CD8-positive, alpha-beta memory T cell (primary cell): ENCODE measurements at regions not wholly inside any gene's neighbourhood (a gene's known extent, or its start where the extent isn't known, plus 50 kb on each side); places are given as distances from the start of the nearest gene placed in this dataset.

ENCODE experiments used
- CTCF ChIA-PET: fragments of 350-600 bp; sonication (Branson Sonifier 250); formaldehyde crosslinking; loops from one replicate; lab custom pipeline; 2021; ENCODE audit warnings: antibody characterized with exemption; lab: Charles Lee
- POLR2A ChIA-PET: fragments of 350-600 bp; sonication (Branson Sonifier 250); formaldehyde crosslinking; loops from one replicate; lab custom pipeline; 2021; ENCODE audit warnings: antibody characterized with exemption; lab: Charles Lee
- DNase-seq, 5 donors: peaks; one replicate each; pipeline versions ENCODE4 v3.0.0 to v3.0.0-alpha.2; 2020 to 2022; ENCODE audit warnings: mixed read lengths in 1 of 5
- H3K27ac ChIP-seq: one replicate; pipeline ENCODE4 v1.7.0; 2013; ENCODE audit warnings: low read depth, mild to moderate bottlenecking, low read length, moderate library complexity
- H3K27me3 ChIP-seq: 2 replicates; pipeline ENCODE4 v1.7.0; 2013; ENCODE audit warnings: low read length, mild to moderate bottlenecking; ENCODE audit not compliant: insufficient read depth, poor library complexity, severe bottlenecking
- H3K36me3 ChIP-seq: 2 replicates; pipeline ENCODE4 v1.7.0; 2013; ENCODE audit warnings: mild to moderate bottlenecking, low read length, moderate library complexity; ENCODE audit not compliant: insufficient read depth
- H3K4me1 ChIP-seq: 2 replicates; pipeline ENCODE4 v1.7.0; 2013; ENCODE audit warnings: mild to moderate bottlenecking, low read length, moderate library complexity; ENCODE audit not compliant: insufficient read depth
- H3K4me3 ChIP-seq: 2 replicates; pipeline ENCODE4 v1.7.0; 2013; ENCODE audit warnings: mild to moderate bottlenecking, low read length
- H3K9me3 ChIP-seq: 2 replicates; pipeline ENCODE4 v1.7.0; 2013; ENCODE audit warnings: mild to moderate bottlenecking, low read length
- H3K27ac Mint-ChIP-seq, 8 donors: one replicate each; pipeline ENCODE4 v1.8.0; 2020 to 2021; ENCODE audit warnings: mixed read lengths in 8 of 8, mild to moderate bottlenecking in 6 of 8, inconsistent platforms in 3 of 8, moderate library complexity in 3 of 8
- H3K27me3 Mint-ChIP-seq, 2 donors: one replicate each; pipeline ENCODE4 v1.8.0; 2020 to 2021; ENCODE audit warnings: mixed read lengths in 2 of 2, mild to moderate bottlenecking in 1 of 2, moderate library complexity in 1 of 2
- H3K36me3 Mint-ChIP-seq, 3 donors: one replicate each; pipeline ENCODE4 v1.8.0; 2020 to 2021; ENCODE audit warnings: mixed read lengths in 3 of 3, inconsistent platforms in 1 of 3, mild to moderate bottlenecking in 1 of 3
- H3K4me1 Mint-ChIP-seq, 3 donors: one replicate each; pipeline ENCODE4 v1.8.0; 2020 to 2021; ENCODE audit warnings: mixed read lengths in 3 of 3, inconsistent platforms in 1 of 3, mild to moderate bottlenecking in 1 of 3
- H3K4me3 Mint-ChIP-seq, 7 donors: one replicate each; pipeline ENCODE4 v1.8.0; 2020 to 2021; ENCODE audit warnings: mixed read lengths in 7 of 7, mild to moderate bottlenecking in 6 of 7, moderate library complexity in 4 of 7, inconsistent platforms in 2 of 7
- H3K9me3 Mint-ChIP-seq, 5 donors: one replicate each; pipeline ENCODE4 v1.8.0; 2020 to 2022; ENCODE audit warnings: mixed read lengths in 5 of 5, mild to moderate bottlenecking in 3 of 5, moderate library complexity in 2 of 5, inconsistent platforms in 1 of 5

DNA sequence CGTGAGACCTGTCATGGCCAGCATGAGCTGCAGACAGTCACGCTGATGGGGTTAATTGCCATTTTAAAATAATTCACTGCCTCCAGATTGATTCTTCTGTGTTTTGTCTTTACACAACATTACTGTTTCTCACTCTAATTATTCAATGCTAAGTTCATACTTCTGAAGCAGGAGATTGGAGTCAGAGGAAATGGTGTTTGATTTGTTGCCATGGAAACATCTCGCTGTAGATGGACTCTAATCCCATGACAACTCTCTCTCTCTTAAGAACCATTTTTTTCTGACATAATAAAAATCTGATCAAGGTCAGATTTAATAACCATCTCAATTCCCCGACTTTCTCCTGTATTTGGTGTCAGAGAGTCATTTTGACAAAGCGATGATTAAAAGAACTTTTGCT lies 209.0 kb downstream of the IDS start:
- CTCF ChIA-PET = interaction anchor here (1.6 kb wide), 1 partner anchor 9 kb away, joined by 5 read pairs; no protein-coding TSS in a partner anchor

DNA sequence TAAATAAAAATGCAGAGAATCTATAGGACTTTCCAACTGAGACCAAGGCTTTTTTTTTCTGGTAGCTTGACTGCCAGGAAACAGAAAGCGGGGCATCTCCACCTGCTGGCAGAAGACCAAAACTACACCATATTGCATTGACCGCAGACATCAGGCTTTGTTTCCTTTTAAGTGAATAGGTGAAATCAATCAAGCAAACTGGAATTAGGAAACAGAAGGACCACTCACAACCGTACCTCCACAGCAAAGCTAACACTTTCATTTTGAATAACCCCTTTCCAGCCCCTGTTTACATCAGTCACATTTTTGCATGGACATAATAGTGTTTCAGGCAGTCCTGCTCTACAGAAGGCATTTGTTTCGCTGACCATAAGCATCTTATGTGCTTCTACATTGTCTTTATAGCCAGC lies 218.2 kb downstream of the IDS start:
- H3K9me3 ChIP-seq = no peaks in the 10 kb centered on the region
- POLR2A ChIA-PET = no interaction called here
- no peak overlapping the region for H3K4me3 ChIP-seq
- H3K36me3 ChIP-seq = no peaks in the 10 kb centered on the region
- H3K27ac ChIP-seq = no peak overlapping the region
- H3K27me3 ChIP-seq = no peaks in the 10 kb centered on the region
- CTCF ChIA-PET = interaction anchor here (0.7 to 1.3 kb wide), 6 partner anchors 9 to 1237 kb away, joined by 3 to 6 read pairs (median 4); no protein-coding TSS in a partner anchor
- DNase-seq = peak; percentile 1 to 45 (median 35)
- Mint-ChIP-seq H3K36me3 (no peaks in the 10 kb centered on the region), H3K4me3 (no peak overlapping the region), H3K9me3 (no peaks in the 10 kb centered on the region), H3K27me3 (peaks cover 4 to 18% of the 10 kb centered on the region in 2 donors), H3K4me1 (no peaks in the 10 kb centered on the region), H3K27ac (peak overlapping the region in 1 of 8 donors; percentile 26)
- H3K4me1 ChIP-seq = no peaks in the 10 kb centered on the region

More for the DNA sequence above, 209.0 kb downstream of the IDS start:
- Histone ChIP-seq H3K4me3 (no peak overlapping the region), H3K27me3 (no peaks in the 10 kb centered on the region), H3K27ac (no peak overlapping the region), H3K36me3 (no peaks in the 10 kb centered on the region), H3K4me1 (no peaks in the 10 kb centered on the region), H3K9me3 (no peaks in the 10 kb centered on the region)
- DNase-seq = no peak
- POLR2A ChIA-PET = no interaction called here
- H3K27ac Mint-ChIP-seq = no peak overlapping the region
- no peaks in the 10 kb centered on the region for H3K36me3 Mint-ChIP-seq
- peaks cover 2 to 8% of the 10 kb centered on the region in 2 donors for H3K27me3 Mint-ChIP-seq
- no peaks in the 10 kb centered on the region for H3K9me3 Mint-ChIP-seq
- H3K4me3 Mint-ChIP-seq = no peak overlapping the region
- H3K4me1 Mint-ChIP-seq = no peaks in the 10 kb centered on the region

DNA sequence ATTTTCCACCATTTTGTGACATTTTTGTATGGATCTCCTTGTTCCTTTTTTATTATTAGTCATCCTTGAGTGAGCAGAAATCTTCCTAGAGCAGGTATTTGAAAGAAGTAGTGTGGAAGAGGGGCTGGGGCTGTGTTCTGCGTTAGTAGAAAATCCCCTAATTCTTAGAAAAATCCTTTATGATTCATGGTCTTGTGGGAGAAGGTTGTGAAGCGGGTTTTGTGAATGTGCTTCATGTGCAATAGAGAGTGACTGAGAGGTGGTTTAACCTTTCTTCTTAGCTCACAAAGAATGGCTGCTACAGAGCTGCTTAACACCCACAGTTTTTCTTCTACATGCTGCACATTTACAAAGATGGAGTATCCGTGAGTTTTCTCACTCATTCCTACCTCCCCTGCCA lies 220.5 kb downstream of the IDS start:
- Histone ChIP-seq H3K36me3 (no peaks in the 10 kb centered on the region), H3K27ac (no peak overlapping the region), H3K4me3 (no peak overlapping the region), H3K9me3 (no peaks in the 10 kb centered on the region), H3K4me1 (no peaks in the 10 kb centered on the region), H3K27me3 (no peaks in the 10 kb centered on the region)
- H3K27ac Mint-ChIP-seq = no peak overlapping the region
- no peak overlapping the region for H3K4me3 Mint-ChIP-seq
- ChIA-PET POLR2A (no interaction called here), CTCF (no interaction called here)
- H3K27me3 Mint-ChIP-seq = peaks cover 4 to 18% of the 10 kb centered on the region in 2 donors
- no peaks in the 10 kb centered on the region for H3K9me3 Mint-ChIP-seq
- no peaks in the 10 kb centered on the region for H3K4me1 Mint-ChIP-seq
- no peaks in the 10 kb centered on the region for H3K36me3 Mint-ChIP-seq
- DNase-seq = no peak

DNA sequence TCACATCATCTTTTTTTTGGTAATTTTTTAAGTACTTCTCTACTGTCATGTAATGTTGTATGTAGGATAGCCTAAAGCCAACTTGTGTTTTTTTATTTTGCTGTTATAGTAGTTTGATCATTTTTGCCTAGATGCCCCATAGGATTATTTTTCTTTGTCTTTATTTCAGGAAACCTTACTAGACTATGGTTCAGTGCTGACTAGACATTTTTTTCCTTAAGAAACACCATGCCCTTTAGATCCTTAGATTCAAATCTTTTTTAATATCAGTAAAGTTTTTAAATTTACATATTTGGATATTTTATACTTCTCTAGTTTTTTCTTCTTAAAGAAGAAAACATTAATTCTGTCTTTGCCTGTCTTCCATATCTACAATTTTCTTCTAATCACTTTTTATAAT lies 221.3 kb downstream of the IDS start:
- Mint-ChIP-seq H3K27ac (no peak overlapping the region), H3K4me3 (no peak overlapping the region)
- POLR2A ChIA-PET = no interaction called here

DNA sequence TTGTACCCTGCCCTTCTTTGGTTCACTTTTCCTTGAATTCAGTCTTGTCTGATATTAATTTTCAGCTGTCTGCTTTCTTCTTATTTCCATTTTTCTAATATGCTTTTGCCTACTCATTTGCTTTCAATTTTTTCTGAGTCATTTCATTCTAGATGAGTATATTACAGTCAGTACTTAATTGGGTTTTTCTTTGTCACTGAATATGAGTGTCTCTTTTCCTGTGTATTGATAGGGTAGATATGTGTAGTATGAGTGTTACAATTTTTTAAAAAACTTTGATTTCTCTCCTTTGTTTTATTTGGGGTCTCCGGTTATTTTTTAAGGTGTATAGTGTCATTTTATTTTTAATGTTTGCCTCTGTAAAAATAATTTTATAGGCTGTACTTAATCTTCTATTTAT lies 222.2 kb downstream of the IDS start:
- Histone ChIP-seq H3K27me3 (no peaks in the 10 kb centered on the region), H3K9me3 (no peaks in the 10 kb centered on the region), H3K4me1 (no peaks in the 10 kb centered on the region), H3K4me3 (no peak overlapping the region), H3K36me3 (no peaks in the 10 kb centered on the region), H3K27ac (no peak overlapping the region)
- Mint-ChIP-seq H3K4me3 (no peak overlapping the region), H3K4me1 (no peaks in the 10 kb centered on the region), H3K27me3 (peaks cover 3 to 18% of the 10 kb centered on the region in 2 donors), H3K27ac (no peak overlapping the region), H3K36me3 (no peaks in the 10 kb centered on the region), H3K9me3 (no peaks in the 10 kb centered on the region)
- DNase-seq = no peak
- CTCF ChIA-PET = no interaction called here
- POLR2A ChIA-PET = no interaction called here

More for the DNA sequence above, 221.3 kb downstream of the IDS start:
- Histone ChIP-seq H3K4me1 (no peaks in the 10 kb centered on the region), H3K36me3 (no peaks in the 10 kb centered on the region), H3K27ac (no peak overlapping the region), H3K27me3 (no peaks in the 10 kb centered on the region), H3K4me3 (no peak overlapping the region), H3K9me3 (no peaks in the 10 kb centered on the region)
- CTCF ChIA-PET = no interaction called here
- H3K36me3 Mint-ChIP-seq = no peaks in the 10 kb centered on the region
- no peaks in the 10 kb centered on the region for H3K4me1 Mint-ChIP-seq
- H3K27me3 Mint-ChIP-seq = peaks cover 4 to 18% of the 10 kb centered on the region in 2 donors
- no peak for DNase-seq
- no peaks in the 10 kb centered on the region for H3K9me3 Mint-ChIP-seq

DNA sequence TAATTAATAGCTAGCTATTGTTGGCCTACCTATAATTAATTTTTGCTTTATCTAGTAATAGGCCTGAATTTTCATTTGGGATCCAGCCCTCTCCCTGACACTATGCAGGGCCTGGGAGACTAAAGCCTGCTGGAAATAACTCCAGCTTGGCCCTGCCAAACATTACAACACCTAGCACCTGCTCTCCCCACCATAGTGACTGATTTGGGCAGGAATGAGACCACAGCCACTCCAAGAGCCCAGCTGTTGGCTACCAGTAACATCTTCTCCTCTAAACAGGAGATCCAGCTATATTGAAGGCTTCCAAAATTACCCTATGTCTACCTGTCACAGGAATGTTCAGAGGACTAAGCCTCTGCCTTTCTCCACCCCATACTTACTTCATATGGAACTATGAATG lies 225.1 kb downstream of the IDS start:
- Mint-ChIP-seq H3K4me3 (no peak overlapping the region), H3K4me1 (no peaks in the 10 kb centered on the region), H3K27me3 (peaks cover 1 to 14% of the 10 kb centered on the region in 2 donors), H3K27ac (no peak overlapping the region), H3K36me3 (no peaks in the 10 kb centered on the region), H3K9me3 (no peaks in the 10 kb centered on the region)
- Histone ChIP-seq H3K27me3 (no peaks in the 10 kb centered on the region), H3K9me3 (no peaks in the 10 kb centered on the region), H3K4me1 (no peaks in the 10 kb centered on the region), H3K36me3 (no peaks in the 10 kb centered on the region), H3K4me3 (no peak overlapping the region), H3K27ac (no peak overlapping the region)
- no peak for DNase-seq
- POLR2A ChIA-PET = no interaction called here
- CTCF ChIA-PET = no interaction called here

DNA sequence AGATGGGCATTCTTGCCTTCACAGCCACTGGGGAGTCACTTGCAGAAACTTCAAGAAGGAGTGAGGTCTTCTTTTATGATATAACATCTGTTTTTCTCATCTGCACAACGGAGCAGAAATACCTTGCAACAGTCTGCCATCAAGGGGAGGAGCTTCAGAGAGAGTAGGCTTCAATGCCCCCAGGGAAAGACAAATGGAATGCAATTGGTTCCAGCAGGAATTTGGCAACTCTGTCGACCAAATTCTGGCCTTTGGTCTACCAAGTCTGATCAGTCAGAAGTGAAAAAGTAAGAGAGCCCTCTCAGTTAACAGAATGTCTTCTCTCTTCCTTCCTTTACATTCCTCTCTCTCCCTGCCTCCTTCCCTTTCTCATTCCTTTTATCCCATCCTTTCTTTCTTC lies 229.3 kb downstream of the IDS start:
- H3K9me3 Mint-ChIP-seq = peaks cover 0 to 1% (median 0%) of the 10 kb centered on the region in 5 donors
- no peaks in the 10 kb centered on the region for H3K36me3 Mint-ChIP-seq
- no peak overlapping the region for H3K27ac Mint-ChIP-seq
- Histone ChIP-seq H3K36me3 (no peaks in the 10 kb centered on the region), H3K27me3 (no peaks in the 10 kb centered on the region), H3K4me1 (no peaks in the 10 kb centered on the region), H3K27ac (no peak overlapping the region), H3K4me3 (no peak overlapping the region), H3K9me3 (no peaks in the 10 kb centered on the region)
- H3K4me1 Mint-ChIP-seq = no peaks in the 10 kb centered on the region
- H3K27me3 Mint-ChIP-seq = no peaks in the 10 kb centered on the region
- ChIA-PET CTCF (no interaction called here), POLR2A (no interaction called here)
- H3K4me3 Mint-ChIP-seq = no peak overlapping the region
- no peak for DNase-seq

DNA sequence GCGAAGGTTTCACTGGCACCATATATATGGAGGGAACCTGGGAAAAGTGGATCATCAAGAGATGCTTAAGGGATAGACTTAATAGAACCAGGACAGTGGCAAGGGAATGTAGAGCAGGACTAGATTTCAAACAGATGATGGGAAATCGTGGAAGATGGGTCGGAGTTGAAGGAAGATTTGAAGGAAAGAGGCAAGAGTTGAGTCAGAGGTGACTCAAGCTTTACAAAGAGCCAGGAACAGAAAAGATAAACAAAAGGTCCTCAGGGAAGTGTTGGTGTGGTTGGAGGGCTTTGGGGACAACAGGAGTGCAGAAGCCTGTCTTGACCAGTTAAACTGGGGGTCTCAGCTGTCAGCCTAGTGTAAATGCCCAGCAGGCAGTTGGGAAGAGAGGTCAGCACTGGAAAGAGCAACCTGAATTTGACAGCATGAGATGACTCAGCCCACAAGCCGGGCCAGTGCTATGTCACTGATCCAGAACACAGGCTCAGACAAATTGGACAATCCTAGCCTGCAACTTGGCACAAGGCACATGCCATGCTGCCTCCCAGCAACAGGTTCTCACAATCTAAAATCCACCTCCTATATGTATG lies 230.5 kb downstream of the IDS start:
- H3K4me3 ChIP-seq = no peak overlapping the region
- no peak overlapping the region for H3K27ac ChIP-seq
- POLR2A ChIA-PET = no interaction called here
- Mint-ChIP-seq H3K27me3 (no peaks in the 10 kb centered on the region), H3K27ac (no peak overlapping the region), H3K36me3 (no peaks in the 10 kb centered on the region), H3K9me3 (peaks cover 0 to 1% (median 0%) of the 10 kb centered on the region in 5 donors), H3K4me1 (no peaks in the 10 kb centered on the region), H3K4me3 (no peak overlapping the region)
- H3K4me1 ChIP-seq = no peaks in the 10 kb centered on the region
- no peaks in the 10 kb centered on the region for H3K9me3 ChIP-seq
- no peaks in the 10 kb centered on the region for H3K36me3 ChIP-seq
- no peak for DNase-seq
- no peaks in the 10 kb centered on the region for H3K27me3 ChIP-seq
- CTCF ChIA-PET = no interaction called here
